H9 (cell line): ENCODE measurements at regions not wholly inside any gene's neighbourhood (a gene's known extent, or its start where the extent isn't known, plus 50 kb on each side); places are given as distances from the start of the nearest gene placed in this dataset.

Source experiments
- DNase-seq: peaks from one replicate; pipeline ENCODE4 v3.0.0-alpha.2; 2017
- H2AFZ ChIP-seq: one replicate; pipeline ENCODE4 v1.6.1; 2013; ENCODE audit warnings: mild to moderate bottlenecking, low read length, control low read depth, moderate library complexity
- H2AK5ac ChIP-seq: 2 replicates; pipeline ENCODE4 v1.6.1; 2013; ENCODE audit warnings: low read length, control low read depth, mixed read lengths; ENCODE audit not compliant: insufficient read length
- H2BK120ac ChIP-seq: one replicate; pipeline ENCODE4 v1.6.1; 2013; ENCODE audit warnings: low read depth, mild to moderate bottlenecking, low read length, control low read depth, inconsistent platforms; ENCODE audit not compliant: poor library complexity, severe bottlenecking
- H2BK12ac ChIP-seq: 2 replicates; pipeline ENCODE4 v1.6.1; 2013; ENCODE audit warnings: low read length, control low read depth, mixed read lengths, low read depth; ENCODE audit not compliant: insufficient read length
- H2BK15ac ChIP-seq: 2 replicates; pipeline ENCODE4 v1.6.1; 2013; ENCODE audit warnings: low read depth, low read length, control low read depth
- H2BK20ac ChIP-seq: one replicate; pipeline ENCODE4 v1.6.1; 2013; ENCODE audit warnings: low read depth, mild to moderate bottlenecking, low read length, control low read depth, inconsistent platforms; ENCODE audit not compliant: poor library complexity, severe bottlenecking
- H2BK5ac ChIP-seq: 2 replicates; pipeline ENCODE4 v1.6.1; 2013; ENCODE audit warnings: low read length, control low read depth, mixed read lengths; ENCODE audit not compliant: insufficient read length
- H3K14ac ChIP-seq: 2 replicates; pipeline ENCODE4 v1.6.1; 2013; ENCODE audit warnings: low read length, control low read depth; ENCODE audit not compliant: insufficient read depth
- H3K18ac ChIP-seq: 2 replicates; pipeline ENCODE4 v1.6.1; 2013; ENCODE audit warnings: low read depth, mild to moderate bottlenecking, mixed read lengths, low read length, control low read depth; ENCODE audit not compliant: insufficient read length
- H3K23ac ChIP-seq: 2 replicates; pipeline ENCODE4 v1.6.1; 2013; ENCODE audit warnings: low read length, control low read depth, mixed read lengths, low read depth; ENCODE audit not compliant: insufficient read length
- H3K23me2 ChIP-seq: 2 replicates; pipeline ENCODE4 v1.6.1; 2013; ENCODE audit warnings: low read depth, mild to moderate bottlenecking, mixed read lengths, low read length, control low read depth; ENCODE audit not compliant: insufficient read length, poor library complexity, severe bottlenecking
- H3K27ac ChIP-seq: 2 replicates; pipeline ENCODE4 v1.5.1; 2013; ENCODE audit warnings: low read length, control low read depth, mixed read lengths, low read depth; ENCODE audit not compliant: insufficient read length
- H3K27me3 ChIP-seq: 2 replicates; pipeline ENCODE4 v1.6.1; 2013; ENCODE audit warnings: low read length, control low read depth, inconsistent platforms; ENCODE audit not compliant: insufficient read depth
- H3K4ac ChIP-seq: 2 replicates; pipeline ENCODE4 v1.6.1; 2013; ENCODE audit warnings: low read depth, mild to moderate bottlenecking, control low read depth, inconsistent platforms, low read length, moderate library complexity
- H3K4me1 ChIP-seq: 2 replicates; pipeline ENCODE4 v1.6.1; 2013; ENCODE audit warnings: low read length, control low read depth, inconsistent platforms; ENCODE audit not compliant: insufficient read depth
- H3K4me2 ChIP-seq: 2 replicates; pipeline ENCODE4 v1.6.1; 2013; ENCODE audit warnings: low read length, control low read depth, mixed read lengths; ENCODE audit not compliant: insufficient read length, insufficient read depth
- H3K56ac ChIP-seq: 2 replicates; pipeline ENCODE4 v1.6.1; 2013; ENCODE audit warnings: low read depth, mild to moderate bottlenecking, mixed read lengths, low read length, control low read depth; ENCODE audit not compliant: insufficient read length
- H3K79me1 ChIP-seq: 2 replicates; pipeline ENCODE4 v1.6.1; 2013; ENCODE audit warnings: low read depth, mild to moderate bottlenecking, moderate library complexity, low read length, control low read depth, inconsistent platforms; ENCODE audit not compliant: insufficient read depth, poor library complexity, severe bottlenecking
- H3K79me2 ChIP-seq: 2 replicates; pipeline ENCODE4 v1.6.1; 2013; ENCODE audit warnings: low read length, control low read depth, inconsistent platforms; ENCODE audit not compliant: insufficient read depth
- H3K9ac ChIP-seq: 2 replicates; pipeline ENCODE4 v1.6.1; 2013; ENCODE audit warnings: low read length, control low read depth, mixed read lengths; ENCODE audit not compliant: insufficient read length; ENCODE audit errors: extremely low read depth
- H3K9me3 ChIP-seq: one replicate; pipeline ENCODE4 v1.6.1; 2013; ENCODE audit warnings: low read depth, low read length, inconsistent platforms; ENCODE audit not compliant: control insufficient read depth
- H3T11ph ChIP-seq: one replicate; pipeline ENCODE4 v1.6.1; 2013; ENCODE audit warnings: mild to moderate bottlenecking, low read length, control low read depth, inconsistent platforms
- H4K20me1 ChIP-seq: one replicate; pipeline ENCODE4 v1.6.1; 2013; ENCODE audit not compliant: control insufficient read depth, insufficient read length, insufficient read depth
- H4K5ac ChIP-seq: 2 replicates; pipeline ENCODE4 v1.6.1; 2013; ENCODE audit warnings: low read depth, mild to moderate bottlenecking, mixed read lengths, low read length, control low read depth; ENCODE audit not compliant: insufficient read length
- H4K8ac ChIP-seq: replicated peaks from 2 replicates; pipeline ENCODE4 v1.6.1; 2013; ENCODE audit warnings: low read length, control low read depth, mixed read lengths, low read depth; ENCODE audit not compliant: insufficient read length
- H4K91ac ChIP-seq: 2 replicates; pipeline ENCODE4 v1.6.1; 2013; ENCODE audit warnings: low read depth, mild to moderate bottlenecking, moderate library complexity, mixed read lengths, low read length, control low read depth; ENCODE audit not compliant: insufficient read length
- H3K27ac Mint-ChIP-seq, 3 experiments: 2 replicates in 2 of 3; 3 replicates in 1 of 3; pipeline ENCODE4 v1.8.0; 2020 to 2021; ENCODE audit warnings: mixed read lengths in 3 of 3, mild to moderate bottlenecking in 1 of 3, moderate library complexity in 1 of 3
- H3K27me3 Mint-ChIP-seq: 2 replicates; pipeline ENCODE4 v1.8.0; 2021; ENCODE audit warnings: low read depth, mild to moderate bottlenecking, moderate library complexity, mixed read lengths
- H3K36me3 Mint-ChIP-seq, 3 experiments: 2 replicates in 2 of 3; 3 replicates in 1 of 3; pipeline ENCODE4 v1.8.0; 2020 to 2021; ENCODE audit warnings: low read depth in 3 of 3, mixed read lengths in 3 of 3; ENCODE audit not compliant: insufficient read depth in 1 of 3
- H3K4me1 Mint-ChIP-seq, 2 experiments: 2 replicates each; pipeline ENCODE4 v1.8.0; 2020; ENCODE audit warnings: mixed read lengths in 2 of 2
- H3K4me3 Mint-ChIP-seq, 2 experiments: 2 replicates in 1 of 2; 3 replicates in 1 of 2; pipeline ENCODE4 v1.8.0; 2020 to 2021; ENCODE audit warnings: mild to moderate bottlenecking in 2 of 2, mixed read lengths in 2 of 2, moderate library complexity in 1 of 2
- H3K9me3 Mint-ChIP-seq, 2 experiments: 2 replicates in 1 of 2; 3 replicates in 1 of 2; pipeline ENCODE4 v1.8.0; 2020; ENCODE audit warnings: mild to moderate bottlenecking in 2 of 2, mixed read lengths in 2 of 2, moderate library complexity in 1 of 2
- whole genome bisulfite sequencing: extraction: QIAGEN DNeasy Blood & Tissue Kit; methylation state at CpG from one replicate; pipeline ENCODE4 v1.1.7; 2013; ENCODE audit warnings: missing lambda C conversion rate, low lambda C conversion rate, mixed read lengths; ENCODE audit not compliant: insufficient read length; ENCODE audit errors: extremely low coverage; 5-methylcytosine and 5-hydroxymethylcytosine counted together
- TF ChIP-seq, protein P1 (sequence below): fragments of 200-600 bp; sonication (generic); conservative IDR thresholded peaks from 3 replicates; pipeline ENCODE4 v1.8.0; 2021; ENCODE audit warnings: antibody characterized with exemption, mild to moderate bottlenecking

DNA sequence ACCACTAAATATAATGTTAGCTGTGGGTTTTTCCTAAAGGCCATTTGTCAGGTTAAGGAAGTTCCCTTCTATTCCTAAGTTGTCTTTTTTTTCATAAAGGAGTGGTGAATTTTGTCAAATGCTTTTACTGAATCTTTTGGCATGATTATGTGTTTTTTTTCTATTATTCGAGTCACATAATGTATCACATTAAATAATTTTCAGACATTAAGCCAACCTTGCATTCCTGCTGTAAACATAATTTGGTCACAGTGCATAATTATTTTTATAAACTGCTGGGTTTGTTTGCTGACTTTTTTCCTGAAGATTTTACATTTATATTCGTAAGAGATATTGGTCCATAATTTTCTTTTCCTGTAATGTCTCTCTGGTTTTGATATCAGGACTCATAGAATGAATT, 101.8 kb upstream of the SPRED1 start:
- Histone ChIP-seq H4K8ac (no peak overlapping the region), H2BK15ac (no peak overlapping the region), H3K4me1 (no peaks in the 10 kb centered on the region), H3K56ac (no peak overlapping the region), H3K4ac (no peak overlapping the region), H3K18ac (no peak overlapping the region), H3K79me2 (no peaks in the 10 kb centered on the region), H3K4me2 (no peak overlapping the region), H3T11ph (no peak overlapping the region), H3K27me3 (no peaks in the 10 kb centered on the region), H4K20me1 (no peaks in the 10 kb centered on the region), H2AFZ (no peak overlapping the region), H3K9me3 (no peaks in the 10 kb centered on the region), H4K91ac (no peak overlapping the region), H2AK5ac (no peak overlapping the region), H3K27ac (no peak overlapping the region), H4K5ac (no peak overlapping the region), H3K23me2 (no peaks in the 10 kb centered on the region), H2BK120ac (no peak overlapping the region), H2BK12ac (no peak overlapping the region), H2BK5ac (no peak overlapping the region), H3K14ac (no peak overlapping the region), H3K79me1 (no peaks in the 10 kb centered on the region), H3K23ac (no peak overlapping the region), H3K9ac (no peak overlapping the region), H2BK20ac (no peak overlapping the region)
- TF ChIP-seq, protein P1, sequence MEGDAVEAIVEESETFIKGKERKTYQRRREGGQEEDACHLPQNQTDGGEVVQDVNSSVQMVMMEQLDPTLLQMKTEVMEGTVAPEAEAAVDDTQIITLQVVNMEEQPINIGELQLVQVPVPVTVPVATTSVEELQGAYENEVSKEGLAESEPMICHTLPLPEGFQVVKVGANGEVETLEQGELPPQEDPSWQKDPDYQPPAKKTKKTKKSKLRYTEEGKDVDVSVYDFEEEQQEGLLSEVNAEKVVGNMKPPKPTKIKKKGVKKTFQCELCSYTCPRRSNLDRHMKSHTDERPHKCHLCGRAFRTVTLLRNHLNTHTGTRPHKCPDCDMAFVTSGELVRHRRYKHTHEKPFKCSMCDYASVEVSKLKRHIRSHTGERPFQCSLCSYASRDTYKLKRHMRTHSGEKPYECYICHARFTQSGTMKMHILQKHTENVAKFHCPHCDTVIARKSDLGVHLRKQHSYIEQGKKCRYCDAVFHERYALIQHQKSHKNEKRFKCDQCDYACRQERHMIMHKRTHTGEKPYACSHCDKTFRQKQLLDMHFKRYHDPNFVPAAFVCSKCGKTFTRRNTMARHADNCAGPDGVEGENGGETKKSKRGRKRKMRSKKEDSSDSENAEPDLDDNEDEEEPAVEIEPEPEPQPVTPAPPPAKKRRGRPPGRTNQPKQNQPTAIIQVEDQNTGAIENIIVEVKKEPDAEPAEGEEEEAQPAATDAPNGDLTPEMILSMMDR, result no peak
- H3K36me3 Mint-ChIP-seq, result peaks cover 0 to 12% (median 0%) of the 10 kb centered on the region in 3 experiments; a peak in 3 of 7 replicates
- H3K27me3 Mint-ChIP-seq, result no peaks in the 10 kb centered on the region
- peaks cover 0 to under 1% of the 10 kb centered on the region in 2 experiments; a peak in 3 of 4 replicates for H3K4me1 Mint-ChIP-seq
- peaks cover 10 to 15% of the 10 kb centered on the region in 2 experiments; a peak in 4 of 5 replicates for H3K9me3 Mint-ChIP-seq
- no CpG with 5 or more reads among the region's 2 CpGs for WGBS
- H3K4me3 Mint-ChIP-seq, result no peak overlapping the region
- H3K27ac Mint-ChIP-seq, result no peak overlapping the region
- no peak for DNase-seq
